SK-N-SH (cell line): ENCODE measurements at regions not wholly inside any gene's neighbourhood (a gene's known extent, or its start where the extent isn't known, plus 50 kb on each side); places are given as distances from the start of the nearest gene placed in this dataset.
"Not testable (repeated sequence)": the region's sequence is repeated elsewhere in the genome, so short reads cannot be mapped to it uniquely, and the experiment has no call there.

Experiments
- MXI1 ChIP-seq: IDR thresholded peaks from 2 replicates; pipeline ENCODE4 v1.6.1; 2012; ENCODE audit warnings: mild to moderate bottlenecking, low read depth, low read length, improper control_type of control experiment
- NRF1 ChIP-seq: IDR thresholded peaks from 2 replicates; pipeline ENCODE4 v1.6.1; 2012; ENCODE audit warnings: low read depth, mild to moderate bottlenecking, low read length
- POLR2AphosphoS5 ChIP-seq: IDR thresholded peaks from 2 replicates; pipeline ENCODE4 v1.6.1; 2012; ENCODE audit warnings: low read depth, low read length
- RAD21 ChIP-seq: IDR thresholded peaks from 2 replicates; pipeline ENCODE4 v1.6.1; 2012; ENCODE audit warnings: mild to moderate bottlenecking, low read length
- RFX5 ChIP-seq: IDR thresholded peaks from 2 replicates; pipeline ENCODE4 v1.6.1; 2012; ENCODE audit warnings: mild to moderate bottlenecking, improper control_type of control experiment, low read length
- TF ChIP-seq, protein P1 (sequence below): fragments of 200-600 bp; sonication (generic); IDR thresholded peaks from 2 replicates; pipeline ENCODE4 v1.6.1; 2017; ENCODE audit warnings: antibody characterized with exemption, mild to moderate bottlenecking, moderate library complexity
- TF ChIP-seq, protein P2 (sequence below): fragments of 150-350 bp; IDR thresholded peaks from 2 replicates; pipeline ENCODE4 v1.6.1; 2017; ENCODE audit warnings: antibody characterized with exemption, low read length, low read depth, borderline replicate concordance

DNA sequence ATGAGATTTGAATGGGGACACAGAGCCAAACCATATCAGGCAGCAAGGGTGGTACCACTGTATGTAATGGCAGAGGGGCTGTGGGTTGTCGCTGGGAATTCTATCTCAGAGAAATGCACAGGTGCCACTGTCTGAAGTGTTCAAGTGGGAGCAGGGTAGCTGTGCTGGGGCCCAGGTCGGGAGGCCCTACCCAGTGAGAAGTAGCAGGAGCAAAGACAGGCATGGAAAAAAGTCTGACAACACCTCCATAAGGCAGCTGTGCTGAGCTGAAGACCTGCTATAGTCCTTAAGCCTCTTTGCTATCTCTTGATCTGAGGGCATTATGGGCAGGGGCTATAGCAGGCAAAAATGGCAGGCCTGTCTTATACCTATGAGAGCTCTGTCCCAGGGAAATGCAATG lies 638.3 kb upstream of the TPTE start:
- TF ChIP-seq, protein P1, sequence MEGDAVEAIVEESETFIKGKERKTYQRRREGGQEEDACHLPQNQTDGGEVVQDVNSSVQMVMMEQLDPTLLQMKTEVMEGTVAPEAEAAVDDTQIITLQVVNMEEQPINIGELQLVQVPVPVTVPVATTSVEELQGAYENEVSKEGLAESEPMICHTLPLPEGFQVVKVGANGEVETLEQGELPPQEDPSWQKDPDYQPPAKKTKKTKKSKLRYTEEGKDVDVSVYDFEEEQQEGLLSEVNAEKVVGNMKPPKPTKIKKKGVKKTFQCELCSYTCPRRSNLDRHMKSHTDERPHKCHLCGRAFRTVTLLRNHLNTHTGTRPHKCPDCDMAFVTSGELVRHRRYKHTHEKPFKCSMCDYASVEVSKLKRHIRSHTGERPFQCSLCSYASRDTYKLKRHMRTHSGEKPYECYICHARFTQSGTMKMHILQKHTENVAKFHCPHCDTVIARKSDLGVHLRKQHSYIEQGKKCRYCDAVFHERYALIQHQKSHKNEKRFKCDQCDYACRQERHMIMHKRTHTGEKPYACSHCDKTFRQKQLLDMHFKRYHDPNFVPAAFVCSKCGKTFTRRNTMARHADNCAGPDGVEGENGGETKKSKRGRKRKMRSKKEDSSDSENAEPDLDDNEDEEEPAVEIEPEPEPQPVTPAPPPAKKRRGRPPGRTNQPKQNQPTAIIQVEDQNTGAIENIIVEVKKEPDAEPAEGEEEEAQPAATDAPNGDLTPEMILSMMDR: not testable (repeated sequence)
- not testable (repeated sequence) for TF ChIP-seq RAD21, RFX5, NRF1, POLR2AphosphoS5, MXI1
- TF ChIP-seq, protein P2, sequence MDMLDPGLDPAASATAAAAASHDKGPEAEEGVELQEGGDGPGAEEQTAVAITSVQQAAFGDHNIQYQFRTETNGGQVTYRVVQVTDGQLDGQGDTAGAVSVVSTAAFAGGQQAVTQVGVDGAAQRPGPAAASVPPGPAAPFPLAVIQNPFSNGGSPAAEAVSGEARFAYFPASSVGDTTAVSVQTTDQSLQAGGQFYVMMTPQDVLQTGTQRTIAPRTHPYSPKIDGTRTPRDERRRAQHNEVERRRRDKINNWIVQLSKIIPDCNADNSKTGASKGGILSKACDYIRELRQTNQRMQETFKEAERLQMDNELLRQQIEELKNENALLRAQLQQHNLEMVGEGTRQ: not testable (repeated sequence)
